ENCODE measurements at regions not wholly inside any gene's neighbourhood (a gene's known extent, or its start where the extent isn't known, plus 50 kb on each side); places are given as distances from the start of the nearest gene placed in this dataset.

- TF ChIP-seq EZH2 (IDR thresholded peaks at IDR 0.05; ENCODE audit: borderline replicate concordance, control insufficient read depth, low read depth, low read length), result no peak
- no peak for TF ChIP-seq CTCF (IDR thresholded peaks at IDR 0.05 in 2 of 3, conservative IDR thresholded peaks at IDR 0.05 in 1 of 3; ENCODE audit: control insufficient read depth in 2 of 3, extremely low read depth in 1 of 3, insufficient read depth in 1 of 3, low read depth in 3 of 3, low read length in 3 of 3)
Measured at GRCh38 chr5:82865625-82866024, 211.6 kb downstream of the TMEM167A start.

Measured in GM12878 (cell line).